GM18520 (cell line): ENCODE measurements at regions not wholly inside any gene's neighbourhood (a gene's known extent, or its start where the extent isn't known, plus 50 kb on each side); places are given as distances from the start of the nearest gene placed in this dataset.

Source experiments
- ATAC-seq: cut with Tn5 transposase; IDR thresholded peaks from one replicate; pipeline ENCODE4 v1.9.1; 2021; ENCODE audit not compliant: unreplicated experiment

DNA sequence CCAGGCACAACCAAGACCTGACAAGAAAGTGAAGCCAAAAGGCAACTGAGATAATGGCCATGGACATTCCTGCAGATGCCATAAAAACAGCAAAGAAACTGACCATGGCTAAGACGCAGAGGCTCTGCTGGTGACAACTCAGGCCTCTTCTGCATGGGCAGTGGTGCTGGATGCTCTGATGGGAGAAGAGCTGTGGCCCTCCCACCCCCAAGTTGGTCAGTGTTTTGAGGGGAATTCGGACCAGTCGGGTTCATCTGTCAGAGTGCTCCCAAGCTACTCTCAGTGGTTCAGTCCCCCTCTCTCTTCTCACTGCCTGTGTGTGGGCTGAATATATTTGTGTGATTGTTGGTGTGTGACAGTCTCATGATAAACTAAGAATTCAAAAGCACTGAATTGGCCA lies 79.0 kb upstream of the GPR26 start:
- no peak for ATAC-seq

DNA sequence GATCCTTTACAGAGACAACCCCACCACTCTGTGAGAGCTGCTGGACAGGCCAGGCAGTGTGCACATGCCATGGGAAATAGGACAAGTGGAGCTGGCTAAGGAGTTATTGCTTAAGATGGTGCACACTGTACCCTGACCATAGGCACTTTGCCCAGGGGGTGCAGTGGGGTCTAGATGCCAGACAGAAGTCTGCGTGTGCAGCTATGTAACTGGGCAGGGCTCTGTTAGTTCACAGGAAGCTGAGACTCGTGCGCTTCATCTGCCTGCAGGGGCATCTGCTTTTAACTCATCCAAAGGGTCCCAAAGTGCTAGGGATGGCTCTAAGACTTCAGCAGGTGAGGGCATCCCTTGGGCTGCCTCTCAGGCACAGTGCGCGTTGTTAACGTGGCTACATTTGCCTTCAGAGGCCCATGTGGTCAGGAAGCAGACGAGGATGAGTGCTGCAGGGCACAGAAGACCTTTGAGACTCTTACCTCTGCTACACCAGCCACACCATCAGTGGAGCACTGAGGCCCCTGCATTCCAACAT lies 77.7 kb upstream of the GPR26 start:
- no peak for ATAC-seq

DNA sequence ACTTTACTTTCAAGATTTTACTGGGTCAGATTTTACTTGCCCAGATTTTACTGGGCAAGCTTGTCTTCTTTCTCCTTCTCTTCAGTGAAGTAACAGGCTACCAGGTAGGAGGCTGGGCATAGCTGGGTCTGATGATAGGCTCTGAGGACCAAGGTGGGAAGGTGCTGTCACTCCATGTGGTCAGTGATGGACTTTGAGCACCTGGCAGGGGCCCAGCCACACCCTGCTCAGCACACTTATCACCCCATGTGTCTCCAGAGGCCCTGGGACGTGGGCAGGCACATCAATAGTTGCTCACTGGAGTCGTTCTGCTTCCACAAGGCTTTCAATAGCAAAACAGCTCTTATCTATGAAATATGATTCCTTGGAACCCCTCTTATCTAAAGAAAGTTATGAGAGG lies 70.5 kb upstream of the GPR26 start:
- no peak for ATAC-seq

- no peak for ATAC-seq
Observed at GRCh38 chr10:123597676-123598075, 68.5 kb upstream of the GPR26 start.

DNA sequence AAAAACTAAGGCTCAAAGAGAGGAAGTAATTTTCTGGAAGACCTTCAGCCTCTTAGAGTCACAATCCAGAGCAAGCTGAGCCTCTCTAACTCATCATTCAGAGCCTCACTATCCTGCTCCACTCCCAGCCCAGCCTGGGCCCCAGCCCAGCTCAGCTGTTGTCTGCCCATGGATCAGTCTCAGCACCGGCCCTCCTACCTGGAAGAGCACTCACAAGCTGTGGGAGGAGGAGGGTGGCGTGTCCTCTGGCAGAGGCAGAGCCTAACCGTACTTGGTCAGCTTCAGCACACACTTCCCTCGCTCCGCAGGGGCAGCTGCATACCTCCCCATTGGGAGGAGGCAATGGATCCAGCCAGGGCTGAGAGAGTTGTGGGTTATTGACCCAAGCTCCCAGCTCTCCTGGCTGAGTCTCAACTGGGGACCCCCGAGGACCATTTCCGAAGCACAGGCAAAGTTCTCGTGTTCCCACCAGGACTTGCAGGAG lies 66.7 kb upstream of the GPR26 start:
- ATAC-seq, result no peak

DNA sequence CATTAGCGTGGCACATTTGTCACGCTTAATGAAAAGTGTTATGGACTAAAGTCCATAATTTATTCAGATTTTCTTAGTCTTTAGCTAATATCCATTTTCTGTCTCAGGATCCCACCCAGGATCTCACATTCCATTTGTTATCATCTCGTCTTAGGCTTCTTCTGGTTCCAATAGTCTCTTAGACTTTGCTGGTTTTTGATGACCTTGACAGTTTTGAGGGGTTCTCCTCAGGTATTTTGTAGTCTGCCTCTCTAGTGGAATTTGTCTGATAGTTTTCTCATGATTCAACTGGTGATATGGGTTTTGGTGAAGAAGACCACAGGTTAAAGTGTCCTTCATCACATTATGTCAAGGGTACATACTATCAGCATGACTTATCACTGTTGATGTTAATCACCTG lies 66.0 kb upstream of the GPR26 start:
- ATAC-seq, result no peak

DNA sequence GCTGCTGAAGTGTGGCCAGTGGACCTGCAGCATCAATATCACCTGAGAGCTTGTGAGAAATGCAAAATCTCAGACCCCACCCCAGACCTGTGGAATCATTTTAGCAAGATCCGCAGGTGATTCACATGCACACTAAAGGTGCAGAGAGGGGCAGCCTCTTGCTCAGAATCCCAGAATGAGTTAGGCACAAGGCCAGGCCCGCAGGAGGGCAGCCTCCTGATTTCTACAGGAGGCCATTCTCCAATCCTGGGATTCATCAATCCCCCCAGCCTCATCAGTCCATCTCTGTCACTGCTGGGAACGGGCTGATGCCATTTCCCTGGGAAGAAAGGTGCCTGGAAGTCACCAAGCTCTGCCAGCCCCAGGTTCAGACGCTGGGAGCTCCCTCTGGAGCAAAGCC lies 63.0 kb upstream of the GPR26 start:
- ATAC-seq, result no peak

- ATAC-seq, result no peak
Observed at GRCh38 chr10:123604506-123604905, 61.6 kb upstream of the GPR26 start.

GRCh38 chr10:123606006-123606405 lies 60.1 kb upstream of the GPR26 start:
- no peak for ATAC-seq

DNA sequence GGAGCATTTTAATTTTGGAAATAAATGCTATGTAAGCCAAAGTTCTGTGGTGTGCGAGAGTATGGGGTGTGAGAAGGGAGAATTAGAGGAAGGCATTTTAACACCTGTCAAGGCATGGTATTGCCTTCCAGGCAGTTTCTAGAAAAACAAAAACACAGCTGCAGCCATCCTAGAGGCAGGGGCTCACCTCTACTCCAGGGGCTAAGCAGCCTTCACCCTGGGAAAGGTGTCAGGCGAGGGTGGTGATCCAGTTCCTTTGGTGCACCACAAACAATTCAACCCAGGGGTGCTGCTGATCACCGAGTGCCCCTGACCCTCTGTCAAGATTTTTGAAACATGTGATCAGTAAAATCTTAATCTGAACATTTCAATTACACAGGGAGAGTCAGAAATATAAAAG lies 59.2 kb upstream of the GPR26 start:
- no peak for ATAC-seq

DNA sequence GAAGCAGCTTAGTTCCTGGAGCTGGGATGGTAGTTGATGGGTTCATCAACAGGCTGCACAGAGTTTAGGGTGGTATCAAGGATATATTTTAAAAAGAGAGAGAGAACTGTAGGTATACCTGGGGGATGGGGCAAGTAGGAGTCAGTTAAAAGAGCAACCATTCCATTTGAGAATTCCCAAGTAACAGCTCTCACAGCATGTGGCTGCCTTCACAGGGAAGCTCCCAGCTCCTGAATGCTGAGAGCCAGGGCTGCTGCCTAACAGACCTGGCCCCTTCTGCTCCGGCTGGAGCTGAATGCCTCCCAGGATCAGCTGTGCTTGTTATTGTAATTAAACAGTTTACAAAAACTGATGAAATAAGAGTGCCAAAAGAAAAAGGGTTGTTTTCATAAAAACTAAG lies 58.8 kb upstream of the GPR26 start:
- ATAC-seq, result no peak

GRCh38 chr10:123608047-123608446 lies 58.1 kb upstream of the GPR26 start:
- ATAC-seq, result no peak

GRCh38 chr10:123611243-123611642 lies 54.9 kb upstream of the GPR26 start:
- no peak for ATAC-seq

GRCh38 chr10:123611876-123612275 lies 54.3 kb upstream of the GPR26 start:
- no peak for ATAC-seq

DNA sequence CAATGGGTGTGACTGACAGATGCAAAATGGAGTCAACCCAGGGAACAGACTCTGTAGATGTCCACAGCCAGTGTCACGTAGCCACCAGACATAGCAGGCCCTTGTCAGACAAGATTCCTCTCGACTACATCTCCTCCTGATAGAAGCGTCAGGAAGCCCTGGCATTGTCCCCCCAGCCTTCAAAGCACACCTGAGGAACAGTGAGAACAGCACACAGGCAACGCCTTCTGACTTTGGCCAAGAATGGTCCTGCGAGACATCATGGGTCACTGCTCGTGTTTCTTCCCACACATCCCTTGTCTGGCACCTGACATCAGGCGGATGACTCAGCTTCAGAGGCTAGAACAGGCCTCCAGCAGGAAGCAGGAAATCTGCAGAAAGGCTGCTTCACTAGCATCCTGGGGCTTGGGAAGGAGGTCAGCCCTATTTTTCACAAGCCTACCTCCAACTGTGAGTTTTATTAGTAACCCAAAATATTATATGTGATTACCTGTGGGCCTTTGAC lies 52.8 kb upstream of the GPR26 start:
- ATAC-seq, result no peak

- ATAC-seq, result no peak
Observed at GRCh38 chr10:123614888-123615287, 51.3 kb upstream of the GPR26 start.
